Lower lobe of right lung (tissue), 2 donors: ENCODE measurements at regions not wholly inside any gene's neighbourhood (a gene's known extent, or its start where the extent isn't known, plus 50 kb on each side); places are given as distances from the start of the nearest gene placed in this dataset.

ENCODE experiments used
- ATAC-seq, 2 donors: fragments of 200-7000 bp; cut with Tn5 transposase; one replicate each; pipeline ENCODE4 v1.9.1; 2020 to 2022; ENCODE audit warnings: mild to moderate bottlenecking in 2 of 2, moderate library complexity in 2 of 2
- DNase-seq: peaks from one replicate; pipeline ENCODE4 v3.0.0-alpha.2; 2020
- H3K27ac ChIP-seq: fragments of 200-600 bp; one replicate; pipeline ENCODE4 v1.8.0; 2022
- H3K27me3 ChIP-seq: fragments of 200-600 bp; one replicate; pipeline ENCODE4 v1.8.0; 2022; ENCODE audit warnings: low read depth
- H3K36me3 ChIP-seq: fragments of 200-600 bp; one replicate; pipeline ENCODE4 v1.8.0; 2022; ENCODE audit warnings: mild to moderate bottlenecking
- H3K4me1 ChIP-seq: fragments of 200-600 bp; one replicate; pipeline ENCODE4 v1.8.0; 2022
- H3K4me3 ChIP-seq: fragments of 200-600 bp; one replicate; pipeline ENCODE4 v1.8.0; 2022; ENCODE audit warnings: mild to moderate bottlenecking
- H3K9me3 ChIP-seq: fragments of 200-600 bp; one replicate; pipeline ENCODE4 v1.8.0; 2022
- intact Hi-C: fragments of 100-400 bp; cut with DNase I; formaldehyde crosslinking; loops from one replicate; pipeline ENCODE4 v1.11.0; 2022
- TF ChIP-seq, protein P1 (sequence below): fragments of 200-600 bp; IDR thresholded peaks from one replicate; pipeline ENCODE4 v1.8.0; 2022; ENCODE audit warnings: antibody characterized with exemption, mild to moderate bottlenecking
- donor health status: DM: no; HTN: yes; CAD: no; lungs with severe emphysema.

GRCh38 chr14:49420201-49420600 is 166.0 kb downstream of the RPS29 start:
- no peaks in the 10 kb centered on the region for H3K27me3 ChIP-seq
- H3K4me1 ChIP-seq: no peaks in the 10 kb centered on the region
- no peak overlapping the region for H3K27ac ChIP-seq
- no peak for DNase-seq
- ATAC-seq: no peak
- no peaks in the 10 kb centered on the region for H3K9me3 ChIP-seq
- no peaks in the 10 kb centered on the region for H3K36me3 ChIP-seq
- no peak overlapping the region for H3K4me3 ChIP-seq
- intact Hi-C loops: no loop called here
- TF ChIP-seq, protein P1, sequence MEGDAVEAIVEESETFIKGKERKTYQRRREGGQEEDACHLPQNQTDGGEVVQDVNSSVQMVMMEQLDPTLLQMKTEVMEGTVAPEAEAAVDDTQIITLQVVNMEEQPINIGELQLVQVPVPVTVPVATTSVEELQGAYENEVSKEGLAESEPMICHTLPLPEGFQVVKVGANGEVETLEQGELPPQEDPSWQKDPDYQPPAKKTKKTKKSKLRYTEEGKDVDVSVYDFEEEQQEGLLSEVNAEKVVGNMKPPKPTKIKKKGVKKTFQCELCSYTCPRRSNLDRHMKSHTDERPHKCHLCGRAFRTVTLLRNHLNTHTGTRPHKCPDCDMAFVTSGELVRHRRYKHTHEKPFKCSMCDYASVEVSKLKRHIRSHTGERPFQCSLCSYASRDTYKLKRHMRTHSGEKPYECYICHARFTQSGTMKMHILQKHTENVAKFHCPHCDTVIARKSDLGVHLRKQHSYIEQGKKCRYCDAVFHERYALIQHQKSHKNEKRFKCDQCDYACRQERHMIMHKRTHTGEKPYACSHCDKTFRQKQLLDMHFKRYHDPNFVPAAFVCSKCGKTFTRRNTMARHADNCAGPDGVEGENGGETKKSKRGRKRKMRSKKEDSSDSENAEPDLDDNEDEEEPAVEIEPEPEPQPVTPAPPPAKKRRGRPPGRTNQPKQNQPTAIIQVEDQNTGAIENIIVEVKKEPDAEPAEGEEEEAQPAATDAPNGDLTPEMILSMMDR: no peak

- TF ChIP-seq, protein P1: no peak
- intact Hi-C loops: no loop called here
- ATAC-seq: no peak
These were observed 167.4 kb downstream of the RPS29 start for GRCh38 chr14:49418789-49419188.

DNA sequence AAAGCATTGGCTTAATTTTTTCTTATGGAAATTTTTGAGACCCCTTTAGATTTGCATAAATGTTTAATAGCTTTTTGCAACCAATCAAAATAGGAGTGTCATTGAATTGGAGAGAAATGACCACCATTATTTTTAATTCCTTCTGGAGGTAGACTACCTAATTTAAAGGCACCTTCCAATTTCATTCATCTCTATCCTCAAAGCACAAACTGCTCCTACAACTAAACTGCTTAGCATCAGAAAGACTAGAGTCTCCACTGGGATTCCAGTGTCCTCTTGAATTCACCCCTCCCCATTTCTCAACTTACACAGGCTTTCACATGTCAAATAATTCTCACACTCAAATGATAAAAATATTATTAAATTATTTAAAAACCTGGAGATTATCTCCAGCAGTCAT is 168.4 kb downstream of the RPS29 start:
- no peaks in the 10 kb centered on the region for H3K27me3 ChIP-seq
- H3K9me3 ChIP-seq: no peaks in the 10 kb centered on the region
- intact Hi-C loops: no loop called here
- H3K4me1 ChIP-seq: no peaks in the 10 kb centered on the region
- DNase-seq: no peak
- H3K4me3 ChIP-seq: no peak overlapping the region
- ATAC-seq: no peak
- H3K36me3 ChIP-seq: no peaks in the 10 kb centered on the region
- TF ChIP-seq, protein P1: no peak
- H3K27ac ChIP-seq: no peak overlapping the region

More at GRCh38 chr14:49418789-49419188, 167.4 kb downstream of the RPS29 start:
- DNase-seq: no peak
- Histone ChIP-seq H3K9me3 (no peaks in the 10 kb centered on the region), H3K4me1 (no peaks in the 10 kb centered on the region), H3K36me3 (no peaks in the 10 kb centered on the region), H3K27ac (no peak overlapping the region), H3K27me3 (no peaks in the 10 kb centered on the region), H3K4me3 (no peak overlapping the region)

- H3K27ac ChIP-seq: no peak overlapping the region
- H3K27me3 ChIP-seq: no peaks in the 10 kb centered on the region
- TF ChIP-seq, protein P1: no peak
- no peak overlapping the region for H3K4me3 ChIP-seq
- intact Hi-C loops: no loop called here
- no peak for DNase-seq
- no peaks in the 10 kb centered on the region for H3K4me1 ChIP-seq
- no peaks in the 10 kb centered on the region for H3K9me3 ChIP-seq
- H3K36me3 ChIP-seq: no peaks in the 10 kb centered on the region
- no peak for ATAC-seq
These were observed 177.8 kb downstream of the RPS29 start for GRCh38 chr14:49408187-49408933.

DNA sequence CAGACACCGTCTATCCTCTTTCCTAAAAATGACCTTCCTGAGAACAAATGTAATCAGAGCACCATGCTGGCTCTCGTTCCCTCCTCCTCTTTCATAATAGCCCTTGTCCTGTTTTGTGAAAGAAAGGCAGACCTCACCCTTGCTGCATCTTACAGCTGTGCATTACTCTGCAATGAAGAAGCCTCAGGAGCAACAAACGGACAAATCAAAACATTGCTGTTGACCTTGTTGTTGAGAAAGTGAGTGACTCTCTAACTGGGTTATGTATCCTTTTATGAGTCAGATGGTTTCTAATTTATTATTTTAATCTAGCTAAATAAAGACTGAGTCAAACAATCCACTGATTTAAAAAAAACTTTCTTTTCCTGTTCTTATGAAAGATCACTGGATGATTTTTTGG is 180.9 kb downstream of the RPS29 start:
- H3K27ac ChIP-seq: no peak overlapping the region
- no peaks in the 10 kb centered on the region for H3K36me3 ChIP-seq
- intact Hi-C loops: no loop called here
- ATAC-seq (no peak), DNase-seq (no peak)
- H3K4me1 ChIP-seq: no peaks in the 10 kb centered on the region
- TF ChIP-seq, protein P1: no peak
- H3K4me3 ChIP-seq: no peak overlapping the region
- no peaks in the 10 kb centered on the region for H3K9me3 ChIP-seq
- H3K27me3 ChIP-seq: no peaks in the 10 kb centered on the region
